RPMI8226 (cell line): ENCODE measurements at regions not wholly inside any gene's neighbourhood (a gene's known extent, or its start where the extent isn't known, plus 50 kb on each side); places are given as distances from the start of the nearest gene placed in this dataset.
A peak's percentile ranks its signal among the peaks of the same experiment; 100 is the strongest.
"Not testable (repeated sequence)": the region's sequence is repeated elsewhere in the genome, so short reads cannot be mapped to it uniquely, and the experiment has no call there.

Experiments
- DNase-seq: peaks from one replicate; pipeline ENCODE4 v3.0.0-alpha.2; 2015

DNA sequence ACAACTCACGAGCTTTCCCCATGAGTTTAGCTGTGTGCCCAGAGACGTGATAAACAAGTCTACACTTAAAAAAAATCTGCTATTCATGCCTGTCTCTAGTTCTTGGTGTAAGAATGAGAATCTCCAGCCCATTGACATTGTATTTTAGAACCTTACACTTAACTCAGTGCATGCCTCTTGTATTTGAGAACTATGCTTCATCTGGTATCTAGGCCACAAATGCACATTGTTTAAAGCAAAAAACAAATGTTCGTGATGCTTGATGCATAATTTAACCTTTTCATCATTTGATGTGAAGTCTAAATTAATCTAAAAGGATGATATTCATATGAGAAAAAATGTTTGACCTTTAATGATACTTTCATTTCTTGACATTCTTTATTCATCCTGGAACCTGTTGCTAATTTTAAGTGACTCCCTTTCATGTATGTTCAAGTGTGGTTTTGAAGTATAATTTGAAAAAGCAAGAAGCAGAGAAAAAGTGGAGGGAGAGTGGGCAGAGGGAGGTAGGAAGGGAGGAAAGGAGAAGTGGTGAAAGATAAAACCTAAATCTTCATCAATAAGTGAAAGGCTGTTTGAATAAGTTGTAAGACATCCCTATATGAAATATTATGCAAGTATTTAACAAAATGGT lies 116.9 kb downstream of the PFDN4 start:
- DNase-seq, result no peak

DNA sequence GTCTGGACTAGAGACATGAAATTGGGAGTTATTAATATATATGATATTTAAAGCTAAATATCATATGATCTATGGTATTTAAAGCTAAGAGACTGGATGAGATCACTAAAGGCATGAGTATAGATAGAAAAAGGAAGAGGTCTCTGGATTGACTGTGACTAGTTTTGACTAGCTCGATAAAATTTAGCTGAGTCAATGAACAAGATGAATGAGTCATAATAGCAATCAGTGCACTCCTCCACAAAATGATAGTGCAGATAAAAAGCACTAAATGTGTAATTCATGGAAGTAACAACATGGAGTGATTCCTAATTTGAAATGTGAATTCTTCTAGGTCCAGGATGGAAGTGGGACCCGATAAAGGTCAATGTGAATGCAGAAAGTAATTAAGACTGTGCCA lies 127.4 kb downstream of the PFDN4 start:
- no peak for DNase-seq

DNA sequence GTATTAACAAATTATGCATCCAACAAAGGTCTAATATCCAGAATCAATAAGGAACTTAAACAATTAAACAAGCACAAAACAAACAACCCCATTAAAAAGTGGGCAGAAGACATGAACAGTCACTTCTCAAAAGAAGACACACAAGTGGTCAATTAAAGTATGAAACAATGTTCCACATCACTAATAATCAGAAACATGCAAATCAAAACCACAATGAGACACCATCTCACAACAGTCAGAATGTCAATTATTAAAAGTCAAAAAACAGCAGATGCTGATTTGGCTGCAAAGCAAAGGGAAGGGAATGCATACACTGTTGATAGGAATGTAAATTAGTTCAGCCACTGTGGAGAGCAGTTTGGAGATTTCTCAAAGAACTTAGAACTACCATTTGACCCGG lies 129.3 kb downstream of the PFDN4 start:
- DNase-seq, result no peak

DNA sequence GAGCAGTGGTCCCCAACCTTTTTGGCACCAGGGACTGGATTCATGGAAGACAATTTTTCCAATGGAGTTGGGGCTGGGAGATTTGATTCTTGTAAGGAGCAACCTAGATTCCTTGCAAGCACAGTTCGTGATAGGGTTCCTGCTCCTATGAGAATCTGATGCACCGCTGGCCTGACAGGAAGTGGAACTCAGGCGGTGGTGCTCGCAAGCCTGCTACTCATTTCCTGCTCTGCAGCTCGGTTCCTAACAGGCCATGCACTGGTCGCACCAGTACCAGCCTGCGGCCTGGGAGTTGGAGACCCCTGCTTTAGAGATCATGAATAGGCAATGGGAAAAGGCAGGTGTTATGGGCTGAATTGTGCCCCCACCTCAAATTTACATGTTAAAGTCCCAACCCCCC lies 131.2 kb downstream of the PFDN4 start:
- DNase-seq, result no peak

DNA sequence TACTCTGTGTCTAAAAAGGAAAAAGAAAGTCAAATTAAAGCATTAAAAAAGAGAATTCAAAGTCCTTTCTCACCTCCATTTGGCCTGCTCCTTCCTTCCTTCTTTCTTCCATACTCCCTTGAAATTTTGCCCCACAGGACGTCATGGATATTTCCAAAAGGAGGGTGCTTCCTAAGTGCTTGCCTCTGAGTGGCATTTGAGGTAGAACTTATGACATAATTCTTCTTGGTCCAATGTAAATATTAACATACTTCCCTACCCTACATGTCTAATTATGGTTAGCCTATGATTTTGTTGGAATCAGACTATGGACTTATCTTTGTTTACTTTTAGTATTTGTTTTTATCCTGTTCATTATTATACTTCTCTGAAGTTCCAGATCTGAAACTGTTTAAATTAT lies 132.3 kb downstream of the PFDN4 start:
- DNase-seq, result no peak

DNA sequence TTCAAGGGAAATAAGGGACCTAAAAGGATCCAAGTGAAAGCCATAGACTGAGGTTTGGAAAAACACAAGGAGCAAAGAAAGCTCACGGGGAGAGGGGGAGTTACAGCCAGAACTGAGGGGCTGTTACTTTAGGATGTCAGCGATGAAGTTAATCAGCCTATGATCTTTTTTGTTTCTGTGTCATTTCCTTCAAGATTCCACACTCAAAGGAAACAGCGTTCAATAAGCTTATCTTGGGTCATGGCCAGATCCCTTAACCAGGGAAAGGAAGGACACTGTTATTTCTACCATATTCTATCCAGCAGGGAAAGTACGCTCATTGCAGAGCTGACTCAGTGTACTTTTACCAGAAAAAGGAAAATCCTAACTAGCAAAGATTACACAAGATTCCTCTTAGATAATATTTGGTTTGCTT lies 132.8 kb downstream of the PFDN4 start:
- DNase-seq, result no peak

DNA sequence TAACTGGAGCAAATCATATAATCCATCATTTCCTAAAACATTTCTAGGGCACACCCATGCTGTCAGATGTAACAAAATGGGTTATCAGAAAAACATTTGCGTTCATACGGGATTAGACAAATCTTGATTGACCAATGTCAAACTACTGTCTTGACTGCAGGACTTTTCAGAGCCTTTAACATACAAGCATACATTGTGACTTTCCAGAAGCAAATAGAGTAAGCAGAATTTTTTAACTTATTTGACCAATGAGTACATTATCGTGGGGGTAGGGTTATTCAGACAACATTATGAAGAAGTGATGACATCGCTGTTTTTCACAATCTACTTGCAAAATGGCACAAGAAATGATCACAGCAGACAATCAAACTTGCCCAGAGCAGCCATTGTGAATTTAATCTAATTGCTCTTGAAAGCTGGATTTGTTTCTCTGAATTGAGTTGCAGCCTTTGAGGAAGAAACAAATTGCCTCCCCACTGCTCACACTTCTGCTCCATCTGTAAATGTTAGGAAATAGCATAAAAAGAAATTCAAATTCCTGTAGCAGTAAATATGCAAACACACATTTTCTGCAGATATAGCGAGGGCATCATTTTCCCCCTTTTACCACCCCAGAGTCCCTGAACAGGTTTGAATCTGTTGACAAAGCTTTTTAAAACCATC lies 133.0 kb upstream of the DOK5 start:
- DNase-seq, result no peak

DNA sequence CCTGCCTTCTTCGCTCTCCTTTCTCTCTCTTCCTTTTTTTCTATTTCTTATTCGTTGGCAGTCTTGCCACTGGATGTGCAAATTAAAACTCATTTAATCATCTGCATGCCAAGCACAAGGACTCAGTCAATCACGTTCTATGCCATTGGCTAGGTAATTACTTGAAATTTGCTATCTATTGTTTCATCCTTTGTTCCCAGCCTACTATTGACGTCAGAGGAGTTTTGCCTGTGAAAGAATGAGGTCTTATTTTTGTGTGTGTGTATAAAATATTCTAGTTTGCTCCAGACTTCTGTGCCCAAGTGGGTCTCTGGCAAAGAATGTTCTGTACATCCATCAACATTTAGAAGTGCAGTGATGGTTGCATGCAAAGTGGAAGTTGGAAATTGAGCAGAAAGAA lies 132.3 kb upstream of the DOK5 start:
- no peak for DNase-seq

DNA sequence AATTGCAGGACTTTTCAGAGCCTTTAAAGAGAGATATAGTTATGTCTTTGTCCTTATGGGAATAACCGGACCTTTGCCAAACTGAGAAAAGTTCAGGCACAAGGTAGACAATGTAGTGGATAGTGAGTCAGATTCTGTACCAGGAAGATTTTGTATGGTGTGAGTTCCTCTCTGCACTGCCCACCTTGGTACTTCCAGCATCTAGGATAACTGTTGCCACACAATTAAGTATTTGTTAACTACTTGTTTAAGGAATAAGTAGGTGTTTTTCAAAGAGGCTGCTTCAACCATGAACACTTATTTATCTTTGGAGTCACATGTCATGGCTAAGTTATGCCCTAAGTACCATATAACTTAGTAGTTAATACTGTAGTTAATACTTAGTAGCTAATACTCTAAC lies 131.8 kb upstream of the DOK5 start:
- DNase-seq, result no peak

DNA sequence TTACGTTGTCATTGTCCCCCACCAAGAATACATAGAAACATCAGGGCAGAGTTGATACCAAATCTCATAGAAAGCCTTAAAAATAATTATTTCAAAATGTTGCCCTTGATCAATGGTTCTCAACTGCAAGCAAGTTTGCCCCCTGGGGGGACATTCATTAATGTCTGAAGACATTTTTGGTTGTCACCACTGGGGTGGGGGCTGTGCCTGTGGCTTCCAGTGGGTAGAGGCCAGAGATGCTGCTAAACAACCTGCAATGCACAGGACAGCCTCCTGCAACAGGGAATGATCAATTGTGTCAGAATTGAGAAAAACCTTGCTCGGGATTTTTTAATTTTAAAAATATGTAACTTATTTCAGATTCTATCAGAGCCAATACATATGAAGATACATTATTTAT lies 130.6 kb upstream of the DOK5 start:
- no peak for DNase-seq

DNA sequence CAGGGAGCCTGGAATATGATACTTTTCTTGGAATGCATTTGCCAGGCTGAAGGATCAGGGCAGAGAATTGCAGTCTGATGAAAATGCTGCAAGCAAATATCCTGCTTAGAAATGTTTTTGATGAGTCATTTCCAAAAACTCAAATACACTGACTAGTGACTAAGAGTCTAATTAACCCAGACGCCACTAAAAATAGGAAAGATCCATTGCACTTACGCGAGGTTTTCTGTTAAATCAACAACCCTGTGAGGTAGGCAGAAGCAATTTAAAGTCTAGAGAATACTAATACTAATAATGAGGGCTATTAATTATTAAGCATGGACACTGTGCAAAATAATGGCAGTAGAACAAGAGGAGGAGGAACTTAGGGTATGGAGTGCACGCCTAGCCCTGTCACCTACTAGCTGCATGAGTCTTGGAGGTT lies 130.1 kb upstream of the DOK5 start:
- DNase-seq, result no peak

DNA sequence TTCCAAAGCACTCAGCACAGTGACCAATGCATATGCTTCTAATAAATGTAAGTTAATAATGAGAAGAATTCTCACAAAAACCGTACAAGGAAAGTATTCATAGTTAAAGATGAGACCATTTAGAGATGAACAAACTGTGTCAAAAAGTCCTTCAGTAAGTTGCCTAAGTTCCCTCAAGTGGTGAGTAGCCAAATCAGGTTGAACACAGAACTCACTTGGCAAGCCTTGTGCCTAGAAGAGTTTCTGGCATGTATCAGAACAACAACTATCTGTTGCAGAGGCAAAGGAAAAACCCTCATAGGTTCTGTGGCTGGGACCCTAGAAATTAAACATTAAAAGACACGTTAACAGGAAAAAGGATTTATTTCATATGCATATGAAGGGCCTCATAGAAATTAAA lies 129.6 kb upstream of the DOK5 start:
- DNase-seq, result no peak

DNA sequence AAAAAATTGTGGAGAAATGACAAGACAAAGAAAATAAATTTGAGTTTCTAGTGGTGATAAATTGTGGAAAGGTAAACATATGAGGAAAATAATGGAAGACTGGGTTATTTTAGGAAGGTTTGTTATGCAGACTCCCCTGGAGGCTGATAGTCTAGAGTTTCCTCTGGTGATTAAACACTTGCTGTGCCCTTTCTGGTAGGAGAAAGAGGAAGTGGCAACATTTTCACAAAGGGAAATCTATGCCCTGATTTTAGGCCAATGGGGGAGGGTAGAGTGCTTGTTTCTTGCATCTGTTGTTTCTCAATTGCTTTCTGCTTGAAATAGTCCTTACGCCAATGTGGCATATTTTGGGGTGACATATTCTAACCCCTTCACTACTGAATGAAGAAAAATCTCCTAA lies 129.1 kb upstream of the DOK5 start:
- DNase-seq, result peak; percentile 41

DNA sequence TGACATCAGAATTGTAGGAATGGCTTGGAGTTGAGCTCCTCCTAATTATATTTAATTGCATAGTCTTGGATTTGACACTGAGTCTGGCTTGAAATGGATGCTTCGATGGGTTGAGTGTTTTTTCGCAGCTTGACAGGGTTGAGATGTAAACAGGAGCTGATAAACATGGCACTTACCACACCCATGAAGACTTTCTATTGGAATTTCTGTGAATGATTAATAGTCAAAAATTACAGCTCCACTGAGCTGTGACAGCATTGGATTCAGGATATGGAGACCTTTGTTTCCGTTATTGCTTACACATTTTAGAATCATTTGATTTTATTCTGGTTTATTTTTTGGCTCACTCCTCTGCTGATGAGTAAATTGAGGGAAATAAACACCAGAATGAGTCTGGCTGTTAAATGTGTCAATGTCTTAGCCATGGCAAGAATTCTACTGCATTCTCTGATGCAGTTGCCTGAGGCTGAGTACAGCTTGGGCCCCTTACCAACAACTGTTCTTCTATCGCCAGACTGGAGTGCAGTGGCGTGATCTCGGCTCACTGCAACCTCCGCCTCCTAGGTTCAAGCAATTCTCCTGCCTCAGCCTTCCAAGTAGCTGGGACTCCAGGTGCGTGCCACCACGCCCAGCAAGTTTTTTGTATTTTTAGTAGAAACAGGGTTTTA lies 128.1 kb upstream of the DOK5 start:
- no peak for DNase-seq

DNA sequence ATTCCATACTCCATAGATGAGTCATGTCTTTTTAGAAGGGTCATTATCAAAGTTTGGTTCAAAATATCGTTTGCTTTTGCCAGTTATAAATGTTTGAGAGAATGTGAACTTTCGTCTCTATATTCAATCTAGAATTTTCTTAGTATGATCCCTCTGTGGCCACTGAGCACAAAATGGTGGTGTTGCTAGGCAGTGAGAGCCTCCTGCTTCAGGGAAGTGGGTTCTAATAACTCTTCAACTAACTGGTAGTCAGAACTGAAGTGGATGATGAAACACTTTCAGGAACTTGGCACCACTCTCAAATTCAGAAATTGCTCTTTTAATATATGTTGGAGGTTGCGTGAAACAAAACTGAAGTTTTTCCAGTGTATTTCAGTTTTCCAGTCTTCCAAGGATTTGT lies 125.0 kb upstream of the DOK5 start:
- no peak for DNase-seq

DNA sequence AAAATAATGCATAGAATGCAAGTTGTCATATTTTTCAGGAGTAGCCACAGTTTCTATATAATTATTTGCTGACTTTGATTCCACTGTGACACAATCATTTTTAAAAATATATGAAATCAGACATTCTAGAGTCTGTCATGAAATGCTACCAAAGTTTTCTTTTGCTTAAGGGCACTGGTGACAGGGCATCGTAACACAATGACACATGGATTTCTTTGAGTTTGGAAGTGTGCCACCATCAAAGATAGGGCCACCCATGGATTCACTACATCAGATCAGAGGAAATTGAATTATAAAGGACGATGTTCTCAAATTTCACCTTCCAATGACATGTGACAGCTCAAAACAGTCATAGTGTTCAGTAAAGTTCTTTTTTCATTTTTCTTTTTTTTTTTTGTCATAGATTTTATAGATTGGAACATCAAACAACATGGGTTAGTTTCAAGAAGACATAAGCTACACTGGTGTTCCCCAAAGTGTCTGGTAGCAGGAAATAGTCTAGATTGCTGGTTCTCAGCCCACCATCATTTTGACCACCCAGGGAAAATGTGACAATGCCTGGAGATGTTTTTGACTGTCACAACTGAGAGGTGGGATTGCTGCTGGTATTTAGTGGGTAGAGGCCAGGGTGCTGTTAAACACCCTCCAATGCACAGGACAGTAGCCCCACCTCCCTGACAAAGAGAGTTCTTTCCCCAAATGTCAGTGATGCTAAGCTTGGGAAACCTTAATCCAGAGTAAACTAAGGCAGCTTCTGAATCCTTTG lies 123.8 kb upstream of the DOK5 start:
- DNase-seq, result no peak

DNA sequence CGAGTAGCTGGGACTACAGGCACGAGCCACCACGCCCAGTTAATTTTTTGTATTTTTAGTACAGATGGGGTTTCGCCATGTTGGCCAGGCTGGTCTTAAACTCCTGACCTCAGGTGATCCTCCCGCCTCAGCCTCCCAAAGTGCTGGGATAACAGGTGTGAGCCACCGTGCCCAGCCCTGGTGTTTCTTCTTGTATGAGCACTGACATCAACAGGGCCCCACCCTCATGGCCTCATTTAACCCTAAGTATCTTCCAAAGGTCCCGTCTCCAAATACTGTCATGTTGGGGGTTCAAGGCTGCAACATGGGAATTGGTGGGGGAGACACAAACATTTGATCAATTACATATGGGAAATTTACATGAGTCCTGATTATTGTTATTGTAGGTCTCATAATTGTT lies 122.9 kb upstream of the DOK5 start:
- DNase-seq, result not testable (repeated sequence)

DNA sequence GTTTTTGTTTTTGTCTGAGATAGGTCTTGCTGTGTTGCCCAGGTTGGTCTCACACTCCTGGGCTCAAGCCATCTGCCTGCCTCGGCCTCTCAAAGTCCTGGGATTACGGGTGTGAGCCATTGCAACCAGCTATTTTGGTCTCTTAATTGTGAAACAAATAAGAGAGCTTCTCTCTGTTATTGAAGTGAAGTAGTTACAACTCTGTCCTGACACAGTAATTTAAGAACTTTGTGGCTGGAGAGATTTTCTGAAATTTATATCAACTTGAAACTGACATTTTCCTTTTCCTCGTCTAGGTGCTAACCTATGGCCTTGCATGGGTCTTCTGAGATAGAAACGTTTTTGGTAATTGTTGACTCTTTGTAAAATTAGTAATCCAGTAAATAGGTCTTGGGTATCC lies 122.1 kb upstream of the DOK5 start:
- no peak for DNase-seq

DNA sequence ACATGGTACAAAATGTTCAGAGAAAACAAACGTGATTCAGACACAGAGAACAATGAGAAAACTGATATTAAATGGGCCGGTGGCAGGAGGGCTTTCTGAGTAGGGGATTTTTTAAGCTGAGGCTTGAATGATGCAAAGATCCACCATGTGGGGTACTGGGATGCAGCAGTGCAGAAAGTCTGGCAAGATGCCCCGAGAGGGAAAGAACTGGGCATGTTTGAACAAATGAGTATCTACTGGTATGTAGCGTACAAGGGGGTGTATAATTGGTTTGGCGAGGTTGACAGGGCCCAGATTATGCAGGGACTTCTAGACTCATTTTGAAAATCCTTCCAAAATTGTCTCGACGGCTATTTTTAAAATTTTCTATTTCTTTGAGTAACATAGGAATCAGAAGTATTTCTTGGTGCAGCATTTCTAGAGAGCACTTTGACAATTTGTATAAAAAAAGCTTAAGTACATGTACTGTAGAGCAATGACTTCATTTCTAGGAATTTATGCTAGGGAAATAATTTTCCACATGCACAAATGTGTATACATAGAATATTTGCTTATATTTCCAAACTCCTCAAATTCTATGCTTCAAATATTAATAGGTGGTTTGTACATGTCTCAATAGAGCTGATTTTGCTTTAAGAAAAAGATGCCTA lies 119.6 kb upstream of the DOK5 start:
- DNase-seq, result no peak

DNA sequence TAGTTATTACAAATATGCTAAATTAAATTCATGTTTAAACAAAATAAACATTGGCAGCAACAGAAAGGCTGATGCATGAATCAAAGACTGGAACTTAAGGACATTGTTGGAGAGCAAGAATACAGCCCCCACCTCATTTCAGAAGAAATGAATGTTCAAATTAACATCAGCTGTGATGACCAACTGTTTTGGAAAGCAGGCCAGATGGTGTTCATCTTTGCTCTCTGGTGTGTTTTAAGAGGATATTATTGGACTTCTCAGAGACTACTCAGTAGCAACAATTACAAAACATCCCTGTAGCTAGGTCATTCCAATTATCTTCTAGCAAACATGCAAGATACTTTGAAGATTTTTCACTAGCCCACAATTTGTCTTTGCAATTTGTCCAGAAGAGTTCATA lies 118.6 kb upstream of the DOK5 start:
- no peak for DNase-seq

DNA sequence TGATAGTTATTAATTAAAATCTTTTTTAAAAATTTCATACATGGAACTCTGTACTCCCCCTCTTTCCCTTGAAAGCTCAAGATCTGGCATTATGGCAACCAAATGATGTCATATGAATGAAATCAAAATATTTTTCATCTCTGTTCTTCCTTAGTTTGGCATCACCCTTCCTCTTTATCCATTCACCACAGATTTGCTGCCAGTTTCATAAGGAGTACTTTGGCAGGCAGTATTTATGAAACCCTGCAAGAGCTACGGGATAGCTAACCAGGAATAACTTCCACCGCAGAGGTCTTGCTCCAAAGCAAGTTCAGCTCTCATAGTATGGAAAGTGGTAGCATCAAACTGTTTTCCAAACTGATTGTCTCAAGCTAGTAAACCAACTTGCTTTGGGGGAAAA lies 113.9 kb upstream of the DOK5 start:
- DNase-seq, result no peak

DNA sequence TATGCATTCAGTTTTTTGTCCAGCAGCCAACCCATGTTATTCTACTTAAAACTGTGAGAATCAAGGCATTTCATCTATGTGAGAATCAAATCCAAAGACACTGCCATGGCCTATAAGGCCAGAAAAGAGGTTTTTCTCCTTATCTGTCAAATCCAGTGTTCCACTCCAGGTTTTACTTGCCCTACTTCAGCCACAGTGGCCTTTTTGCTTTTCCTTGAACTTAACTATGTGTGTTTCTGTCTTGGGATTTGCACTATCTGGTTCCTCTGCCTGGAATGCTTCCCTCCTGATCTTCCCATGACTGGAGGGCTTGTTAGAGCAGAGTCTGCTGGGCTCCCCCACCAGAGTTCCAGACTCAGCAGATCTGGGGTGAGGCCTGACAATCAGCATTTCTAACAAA lies 113.1 kb upstream of the DOK5 start:
- DNase-seq, result no peak

DNA sequence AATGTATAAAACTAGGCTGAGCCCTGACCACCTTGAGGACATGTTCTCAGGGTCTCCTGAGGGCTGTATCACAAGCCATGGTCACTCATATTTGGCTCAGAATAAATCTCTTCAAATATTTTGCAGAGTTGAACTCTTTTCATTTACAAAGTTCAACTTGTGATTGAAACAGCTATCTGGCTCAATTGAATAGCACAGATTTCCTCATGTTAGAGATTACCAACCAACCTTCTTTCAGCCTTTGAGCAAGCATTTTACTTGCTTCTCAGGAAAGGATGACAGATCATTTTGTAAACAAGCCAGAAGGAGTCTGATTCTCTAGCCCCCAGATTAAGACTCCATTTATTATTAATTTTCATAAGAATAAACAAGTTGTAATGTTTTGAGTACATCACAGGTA lies 111.0 kb upstream of the DOK5 start:
- DNase-seq, result no peak
